ENCODE measurements at regions not wholly inside any gene's neighbourhood (a gene's known extent, or its start where the extent isn't known, plus 50 kb on each side); places are given as distances from the start of the nearest gene placed in this dataset.

- no peak for TF ChIP-seq CTCF (IDR thresholded peaks at IDR 0.05)
- no peak for TF ChIP-seq POLR2A (IDR thresholded peaks at IDR 0.05)
Observed at GRCh38 chr4:182065255-182065654, 177.9 kb upstream of the TENM3 start.

All from heart left ventricle (tissue), 13 donors.